ELF-1 (cell line): ENCODE measurements at regions not wholly inside any gene's neighbourhood (a gene's known extent, or its start where the extent isn't known, plus 50 kb on each side); places are given as distances from the start of the nearest gene placed in this dataset.

Experiments used
- DNase-seq: peaks from one replicate; pipeline ENCODE4 v3.0.0-alpha.2; 2016; ENCODE audit warnings: low read depth, low spot score

GRCh38 chrX:40316502-40316901 is 218.7 kb upstream of the BCOR start:
- no peak for DNase-seq

GRCh38 chrX:40314070-40314469 is 216.3 kb upstream of the BCOR start:
- DNase-seq, result peak; percentile 72

GRCh38 chrX:40313269-40313668 is 215.5 kb upstream of the BCOR start:
- no peak for DNase-seq

GRCh38 chrX:40310447-40310846 is 212.7 kb upstream of the BCOR start:
- no peak for DNase-seq

GRCh38 chrX:40310016-40310415 is 212.3 kb upstream of the BCOR start:
- DNase-seq, result no peak

- no peak for DNase-seq
These were observed 210.1 kb upstream of the BCOR start for GRCh38 chrX:40307871-40308270.

- peak; percentile 55 for DNase-seq
These were observed 206.4 kb upstream of the BCOR start for GRCh38 chrX:40304115-40304514.

GRCh38 chrX:40303256-40304077 is 205.7 kb upstream of the BCOR start:
- peak; percentile 39 for DNase-seq

- DNase-seq, result peak; percentile 93
These were observed 202.6 kb upstream of the BCOR start for GRCh38 chrX:40300286-40300890.

GRCh38 chrX:40299641-40300046 is 201.9 kb upstream of the BCOR start:
- peak; percentile 38 for DNase-seq

GRCh38 chrX:40298572-40299479 is 201.1 kb upstream of the BCOR start:
- peak; percentile 73 for DNase-seq

- DNase-seq, result peak; percentile 68
These were observed 200.3 kb upstream of the BCOR start for GRCh38 chrX:40298069-40298468.

GRCh38 chrX:40291553-40291952 is 193.8 kb upstream of the BCOR start:
- DNase-seq, result no peak

GRCh38 chrX:40290517-40290916 is 192.8 kb upstream of the BCOR start:
- no peak for DNase-seq

GRCh38 chrX:40285876-40286275 is 188.1 kb upstream of the BCOR start:
- no peak for DNase-seq

GRCh38 chrX:40284852-40285251 is 187.1 kb upstream of the BCOR start:
- DNase-seq, result no peak

GRCh38 chrX:40283981-40284380 is 186.2 kb upstream of the BCOR start:
- DNase-seq, result no peak

GRCh38 chrX:40282946-40283660 is 185.3 kb upstream of the BCOR start:
- no peak for DNase-seq

GRCh38 chrX:40282348-40282747 is 184.6 kb upstream of the BCOR start:
- DNase-seq, result no peak

- DNase-seq, result no peak
These were observed 183.7 kb upstream of the BCOR start for GRCh38 chrX:40281336-40282005.

- DNase-seq, result peak; percentile 41
These were observed 182.0 kb upstream of the BCOR start for GRCh38 chrX:40279762-40280161.
